KMS-11 (cell line): ENCODE measurements at regions not wholly inside any gene's neighbourhood (a gene's known extent, or its start where the extent isn't known, plus 50 kb on each side); places are given as distances from the start of the nearest gene placed in this dataset.

ENCODE experiments used
- H2AFZ ChIP-seq: fragments of 200-600 bp; sonication (generic); 2 replicates; pipeline ENCODE4 v1.6.1; 2016; ENCODE audit warnings: antibody characterized with exemption, mixed run types, low read depth
- H3K27ac ChIP-seq: fragments of 200-600 bp; sonication (generic); 2 replicates; pipeline ENCODE4 v1.6.1; 2016; ENCODE audit warnings: mild to moderate bottlenecking, mixed run types
- H3K27me3 ChIP-seq: fragments of 200-600 bp; sonication (generic); 2 replicates; pipeline ENCODE4 v1.6.1; 2017; ENCODE audit warnings: mild to moderate bottlenecking, low read depth, mixed run types, moderate library complexity; ENCODE audit not compliant: insufficient read depth
- H3K36me3 ChIP-seq: fragments of 200-600 bp; sonication (generic); 2 replicates; pipeline ENCODE4 v1.6.1; 2017; ENCODE audit warnings: mild to moderate bottlenecking, mixed run types; ENCODE audit not compliant: insufficient read depth
- H3K4me1 ChIP-seq: fragments of 200-600 bp; sonication (generic); 2 replicates; pipeline ENCODE4 v1.6.1; 2016; ENCODE audit warnings: mild to moderate bottlenecking, low read depth, mixed run types; ENCODE audit not compliant: poor library complexity, severe bottlenecking
- H3K4me2 ChIP-seq: fragments of 200-600 bp; sonication (generic); 2 replicates; pipeline ENCODE4 v1.7.0; 2016; ENCODE audit warnings: mild to moderate bottlenecking, mixed run types
- H3K4me3 ChIP-seq: fragments of 200-600 bp; sonication (generic); IDR thresholded peaks from 2 replicates; pipeline ENCODE4 v1.6.1; 2017; ENCODE audit warnings: low read depth, low read length, mixed read lengths; ENCODE audit not compliant: insufficient read depth
- H3K79me2 ChIP-seq: fragments of 200-600 bp; sonication (generic); 2 replicates; pipeline ENCODE4 v1.6.1; 2016; ENCODE audit warnings: low read depth, mixed run types; ENCODE audit not compliant: insufficient read depth
- H3K9ac ChIP-seq: fragments of 200-600 bp; sonication (generic); 2 replicates; pipeline ENCODE4 v1.6.1; 2016; ENCODE audit warnings: mild to moderate bottlenecking, mixed run types
- H4K20me1 ChIP-seq: fragments of 200-600 bp; sonication (generic); 2 replicates; pipeline ENCODE4 v1.6.1; 2016; ENCODE audit warnings: mild to moderate bottlenecking, mixed run types; ENCODE audit not compliant: insufficient read depth
- TF ChIP-seq, protein P1 (sequence below): fragments of 200-600 bp; sonication (generic); conservative IDR thresholded peaks from 2 replicates; pipeline ENCODE4 v1.6.1; 2017; ENCODE audit warnings: low read depth, mild to moderate bottlenecking, antibody characterized with exemption, low read length, moderate library complexity, mixed read lengths

DNA sequence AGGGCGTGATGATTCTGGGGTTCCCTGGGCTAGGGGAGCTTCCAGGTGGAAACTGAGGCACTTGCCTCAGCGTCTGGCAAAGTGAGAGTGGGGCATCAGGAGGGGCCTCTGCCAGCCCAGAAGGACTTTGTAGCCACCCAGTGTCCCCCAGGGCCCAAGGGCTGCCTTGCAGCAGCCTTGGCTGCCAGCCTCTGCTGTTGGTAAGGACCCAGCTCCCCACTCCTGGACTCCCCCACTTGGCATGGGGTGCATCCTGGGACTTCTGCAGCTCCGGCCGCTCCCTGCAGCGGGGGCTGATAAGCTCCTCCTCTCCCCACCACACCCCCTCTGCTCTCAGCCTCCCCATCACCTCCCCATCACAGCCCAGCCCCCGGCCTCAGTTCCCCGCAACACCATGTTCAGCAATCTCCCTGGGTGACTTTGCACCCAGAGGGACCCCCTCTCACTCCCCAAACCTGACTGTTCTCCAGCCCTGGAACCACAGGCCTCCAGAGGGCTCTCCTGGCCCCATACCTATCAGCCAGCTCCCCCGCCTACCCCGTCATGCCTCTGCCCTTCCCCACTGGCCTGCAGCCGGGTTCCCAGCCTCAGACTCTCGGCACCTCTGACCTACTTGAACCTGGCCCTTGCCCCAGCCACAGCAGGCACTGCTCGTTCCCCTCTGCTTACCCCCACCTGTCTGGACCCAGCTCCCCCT lies 113.0 kb downstream of the CRYAA start:
- H2AFZ ChIP-seq: no peak overlapping the region
- H3K36me3 ChIP-seq: no peaks in the 10 kb centered on the region
- no peaks in the 10 kb centered on the region for H3K79me2 ChIP-seq
- TF ChIP-seq, protein P1, sequence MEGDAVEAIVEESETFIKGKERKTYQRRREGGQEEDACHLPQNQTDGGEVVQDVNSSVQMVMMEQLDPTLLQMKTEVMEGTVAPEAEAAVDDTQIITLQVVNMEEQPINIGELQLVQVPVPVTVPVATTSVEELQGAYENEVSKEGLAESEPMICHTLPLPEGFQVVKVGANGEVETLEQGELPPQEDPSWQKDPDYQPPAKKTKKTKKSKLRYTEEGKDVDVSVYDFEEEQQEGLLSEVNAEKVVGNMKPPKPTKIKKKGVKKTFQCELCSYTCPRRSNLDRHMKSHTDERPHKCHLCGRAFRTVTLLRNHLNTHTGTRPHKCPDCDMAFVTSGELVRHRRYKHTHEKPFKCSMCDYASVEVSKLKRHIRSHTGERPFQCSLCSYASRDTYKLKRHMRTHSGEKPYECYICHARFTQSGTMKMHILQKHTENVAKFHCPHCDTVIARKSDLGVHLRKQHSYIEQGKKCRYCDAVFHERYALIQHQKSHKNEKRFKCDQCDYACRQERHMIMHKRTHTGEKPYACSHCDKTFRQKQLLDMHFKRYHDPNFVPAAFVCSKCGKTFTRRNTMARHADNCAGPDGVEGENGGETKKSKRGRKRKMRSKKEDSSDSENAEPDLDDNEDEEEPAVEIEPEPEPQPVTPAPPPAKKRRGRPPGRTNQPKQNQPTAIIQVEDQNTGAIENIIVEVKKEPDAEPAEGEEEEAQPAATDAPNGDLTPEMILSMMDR: no peak
- H3K9ac ChIP-seq: no peak overlapping the region
- H4K20me1 ChIP-seq: no peaks in the 10 kb centered on the region
- H3K27ac ChIP-seq: no peak overlapping the region
- H3K4me1 ChIP-seq: no peaks in the 10 kb centered on the region
- H3K27me3 ChIP-seq: no peaks in the 10 kb centered on the region
- H3K4me3 ChIP-seq: no peak overlapping the region
- no peak overlapping the region for H3K4me2 ChIP-seq

DNA sequence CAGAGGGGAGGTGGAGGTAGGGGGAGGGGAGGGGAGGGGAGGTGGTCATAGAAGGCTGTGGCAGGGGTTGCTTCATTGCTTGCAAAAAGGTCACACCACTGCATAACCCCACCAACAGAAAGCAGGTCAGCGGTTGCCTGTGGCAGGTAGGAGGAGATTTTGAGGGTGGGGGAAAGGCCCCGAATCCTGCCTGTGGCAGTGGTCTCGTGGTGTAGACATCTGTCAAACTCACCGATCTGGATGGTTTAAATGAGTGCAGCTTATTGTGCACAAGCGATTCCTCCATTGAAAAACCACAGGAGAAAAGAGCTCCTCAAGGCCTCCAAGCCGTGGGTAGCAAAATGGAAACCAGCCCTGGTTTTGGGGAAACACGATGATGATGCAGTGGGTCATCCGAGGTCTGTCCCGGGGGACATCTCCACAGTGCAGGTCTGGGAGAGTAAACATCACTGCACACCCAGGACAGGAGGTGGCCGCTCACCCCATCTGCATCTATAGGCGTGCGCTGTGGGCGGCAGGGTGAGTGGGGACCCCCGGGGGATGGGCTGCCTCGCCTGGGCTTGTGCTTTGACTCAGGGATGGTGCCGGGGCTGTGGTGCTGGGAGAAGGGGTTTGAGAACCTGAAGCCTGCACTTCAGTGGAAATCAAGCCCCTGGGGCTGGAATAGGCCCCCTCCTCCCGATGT lies 112.3 kb downstream of the CRYAA start:
- Histone ChIP-seq H3K27ac (no peak overlapping the region), H3K9ac (no peak overlapping the region), H2AFZ (no peak overlapping the region), H3K27me3 (no peaks in the 10 kb centered on the region), H3K36me3 (no peaks in the 10 kb centered on the region), H3K4me3 (no peak overlapping the region), H3K4me1 (no peaks in the 10 kb centered on the region), H3K79me2 (no peaks in the 10 kb centered on the region), H4K20me1 (no peaks in the 10 kb centered on the region), H3K4me2 (no peak overlapping the region)
- TF ChIP-seq, protein P1: no peak

DNA sequence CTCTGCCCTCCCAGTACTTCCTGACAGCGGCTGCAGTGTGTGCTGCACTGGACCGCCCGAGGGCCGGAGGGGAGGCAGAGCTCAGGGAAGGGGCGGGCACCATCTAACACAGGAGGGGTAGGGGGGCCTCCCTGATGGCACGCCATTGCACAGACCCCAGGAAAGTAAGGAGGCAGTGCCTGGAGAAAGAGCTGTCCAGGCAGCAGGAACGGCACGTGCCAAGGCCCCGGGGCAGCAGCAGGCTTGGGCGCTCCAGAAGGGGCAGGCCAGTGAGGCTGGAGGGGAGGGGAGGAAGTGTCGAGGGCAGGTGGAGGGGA lies 110.7 kb downstream of the CRYAA start:
- peaks cover under 1% of the 10 kb centered on the region for H3K4me1 ChIP-seq
- no peaks in the 10 kb centered on the region for H3K36me3 ChIP-seq
- H3K4me2 ChIP-seq: no peak overlapping the region
- H3K79me2 ChIP-seq: no peaks in the 10 kb centered on the region
- H2AFZ ChIP-seq: no peak overlapping the region
- TF ChIP-seq, protein P1: no peak
- no peak overlapping the region for H3K27ac ChIP-seq
- no peaks in the 10 kb centered on the region for H3K27me3 ChIP-seq
- no peak overlapping the region for H3K4me3 ChIP-seq
- no peak overlapping the region for H3K9ac ChIP-seq
- no peaks in the 10 kb centered on the region for H4K20me1 ChIP-seq

DNA sequence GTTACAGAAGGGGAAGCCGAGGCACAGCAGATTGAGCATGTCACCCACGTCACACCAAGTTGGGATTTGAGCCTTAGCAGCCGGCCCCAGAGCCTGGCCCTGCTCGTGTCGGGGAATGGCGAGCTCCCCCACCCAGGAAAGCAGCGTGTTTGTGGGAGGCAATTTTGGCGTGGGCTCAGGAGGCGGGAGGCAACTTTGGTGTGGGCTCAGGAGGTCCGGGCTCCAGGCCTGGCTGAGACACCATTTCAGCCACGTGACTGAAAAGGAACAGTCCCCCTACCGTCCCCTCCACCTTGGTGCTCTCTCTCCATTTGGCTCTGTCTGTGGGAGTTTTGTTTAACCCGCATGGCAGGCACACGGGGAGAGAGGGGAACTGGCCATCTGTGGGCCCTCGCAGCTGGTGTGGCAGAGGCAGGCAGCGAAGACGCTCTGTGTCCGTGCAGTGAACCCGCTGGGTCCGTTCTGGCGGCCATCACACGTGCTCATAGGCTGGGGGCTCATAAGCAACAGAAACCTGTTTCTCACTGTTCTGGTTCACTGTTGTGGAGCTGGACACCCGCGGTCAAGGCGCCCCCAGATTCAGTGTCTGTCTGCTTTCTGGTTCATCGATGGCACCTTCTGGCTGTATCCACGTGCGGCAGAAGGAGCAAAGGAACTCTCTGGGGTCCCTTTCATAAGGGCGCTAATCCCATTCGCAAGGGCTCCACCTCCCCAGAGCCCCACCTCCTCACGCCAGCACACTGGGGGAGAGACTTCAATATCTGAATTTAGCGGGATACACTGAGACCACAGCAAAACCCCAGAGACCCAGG lies 110.2 kb downstream of the CRYAA start:
- TF ChIP-seq, protein P1: no peak
- Histone ChIP-seq H4K20me1 (no peaks in the 10 kb centered on the region), H2AFZ (no peak overlapping the region), H3K4me2 (no peak overlapping the region), H3K4me1 (peaks cover 4% of the 10 kb centered on the region), H3K36me3 (no peaks in the 10 kb centered on the region), H3K79me2 (no peaks in the 10 kb centered on the region), H3K4me3 (no peak overlapping the region), H3K27me3 (no peaks in the 10 kb centered on the region), H3K27ac (no peak overlapping the region), H3K9ac (no peak overlapping the region)
